Neuronal stem cell (in vitro differentiated cells): ENCODE measurements at regions not wholly inside any gene's neighbourhood (a gene's known extent, or its start where the extent isn't known, plus 50 kb on each side); places are given as distances from the start of the nearest gene placed in this dataset.
A peak's percentile ranks its signal among the peaks of the same experiment; 100 is the strongest.

Experiments
- DNase-seq: peaks from one replicate; pipeline ENCODE4 v3.0.0-alpha.2; 2013; ENCODE audit warnings: low spot score
- H2AFZ ChIP-seq: one replicate; pipeline ENCODE4 v1.6.1; 2013; ENCODE audit warnings: mild to moderate bottlenecking, low read length, inconsistent platforms
- H2AK5ac ChIP-seq: 2 replicates; pipeline ENCODE4 v1.6.1; 2013; ENCODE audit warnings: low read depth, mild to moderate bottlenecking, inconsistent platforms, low read length, moderate library complexity, mixed read lengths
- H2BK120ac ChIP-seq: 2 replicates; pipeline ENCODE4 v1.6.1; 2013; ENCODE audit warnings: low read depth, mild to moderate bottlenecking, inconsistent platforms, low read length, moderate library complexity, mixed read lengths
- H2BK12ac ChIP-seq: one replicate; pipeline ENCODE4 v1.6.1; 2013; ENCODE audit warnings: low read length, inconsistent platforms
- H2BK15ac ChIP-seq: 2 replicates; pipeline ENCODE4 v1.6.1; 2013; ENCODE audit warnings: mild to moderate bottlenecking, low read length, inconsistent platforms, mixed read lengths
- H2BK5ac ChIP-seq: one replicate; pipeline ENCODE4 v1.6.1; 2013; ENCODE audit warnings: inconsistent platforms, mild to moderate bottlenecking, low read length, moderate library complexity
- H3K14ac ChIP-seq: one replicate; pipeline ENCODE4 v1.6.1; 2013; ENCODE audit warnings: low read length, inconsistent platforms
- H3K18ac ChIP-seq: 2 replicates; pipeline ENCODE4 v1.6.1; 2013; ENCODE audit warnings: low read length, inconsistent platforms
- H3K23ac ChIP-seq: 2 replicates; pipeline ENCODE4 v1.6.1; 2013; ENCODE audit warnings: low read depth, mild to moderate bottlenecking, mixed read lengths, low read length, inconsistent platforms; ENCODE audit not compliant: poor library complexity
- H3K27ac ChIP-seq: replicated peaks from 3 replicates; pipeline ENCODE4 v1.5.1; 2013; ENCODE audit warnings: low read length, inconsistent platforms
- H3K27me3 ChIP-seq, 3 experiments: 2 replicates each; pipeline ENCODE4 v1.6.1; 2013; ENCODE audit warnings: low read length in 3 of 3, mild to moderate bottlenecking in 2 of 3, inconsistent platforms in 1 of 3, low read depth in 1 of 3, mixed read lengths in 1 of 3, moderate library complexity in 1 of 3; ENCODE audit not compliant: control insufficient read depth in 3 of 3, insufficient read depth in 3 of 3
- H3K36me3 ChIP-seq, 2 donors: replicated peaks in 1 of 2; 2 replicates each; pipeline ENCODE4 v1.6.1; 2013; ENCODE audit warnings: low read length in 2 of 2; ENCODE audit not compliant: control insufficient read depth in 2 of 2, insufficient read depth in 2 of 2
- H3K4ac ChIP-seq: 2 replicates; pipeline ENCODE4 v1.6.1; 2013; ENCODE audit warnings: inconsistent platforms, mild to moderate bottlenecking, low read length, moderate library complexity
- H3K4me1 ChIP-seq, 2 donors: 1 replicate in 1 of 2; 2 replicates in 1 of 2; pipeline ENCODE4 v1.6.1; 2013; ENCODE audit warnings: low read length in 2 of 2, low read depth in 1 of 2; ENCODE audit not compliant: control insufficient read depth in 2 of 2, insufficient read depth in 1 of 2
- H3K4me2 ChIP-seq: one replicate; pipeline ENCODE4 v1.6.1; 2013; ENCODE audit warnings: mild to moderate bottlenecking, low read length, inconsistent platforms; ENCODE audit not compliant: insufficient read depth, poor library complexity, severe bottlenecking
- H3K4me3 ChIP-seq, 2 donors: 2 replicates each; pipeline ENCODE4 v1.5.1; 2013; ENCODE audit warnings: low read length in 2 of 2, mild to moderate bottlenecking in 2 of 2, inconsistent platforms in 1 of 2, moderate library complexity in 1 of 2
- H3K79me1 ChIP-seq: one replicate; pipeline ENCODE4 v1.6.1; 2013; ENCODE audit warnings: low read depth, mild to moderate bottlenecking, inconsistent platforms, low read length, moderate library complexity
- H3K9ac ChIP-seq: one replicate; pipeline ENCODE4 v1.6.1; 2013; ENCODE audit warnings: mild to moderate bottlenecking, low read depth, low read length, inconsistent platforms; ENCODE audit not compliant: poor library complexity
- H3K9me3 ChIP-seq, 2 donors: replicated peaks in 1 of 2; 2 replicates each; pipeline versions ENCODE3 to v1.6.1; 2013; ENCODE audit warnings: low read length in 2 of 2, mild to moderate bottlenecking in 2 of 2, inconsistent platforms in 1 of 2, low read depth in 1 of 2, mixed read lengths in 1 of 2, moderate library complexity in 1 of 2; ENCODE audit not compliant: control insufficient read depth in 2 of 2, insufficient read depth in 1 of 2
- H4K8ac ChIP-seq: one replicate; pipeline ENCODE4 v1.6.1; 2013; ENCODE audit warnings: low read depth, mild to moderate bottlenecking, inconsistent platforms, low read length, moderate library complexity
- H4K91ac ChIP-seq: one replicate; pipeline ENCODE4 v1.6.1; 2013; ENCODE audit warnings: low read length, low read depth, mild to moderate bottlenecking, inconsistent platforms; ENCODE audit not compliant: poor library complexity
- WGBS, 2 donors: extraction: QIAGEN DNeasy Blood & Tissue Kit; methylation state at CpG; one replicate each; pipeline ENCODE4 v1.1.7; 2013; ENCODE audit warnings: missing lambda C conversion rate in 2 of 2, mixed read lengths in 1 of 2; ENCODE audit not compliant: insufficient read length in 2 of 2, insufficient replicate concordance in 1 of 2; ENCODE audit errors: extremely low coverage in 2 of 2; 5-methylcytosine and 5-hydroxymethylcytosine counted together

- no peak overlapping the region for H4K8ac ChIP-seq
- H3K9me3 ChIP-seq = peaks cover 0 to 3% of the 10 kb centered on the region in 2 donors
- no peaks in the 10 kb centered on the region for H3K79me1 ChIP-seq
- no peak overlapping the region for H3K9ac ChIP-seq
- WGBS, 2 donors = no CpG with 5 or more reads among the region's 10 CpGs
- no peaks in the 10 kb centered on the region for H3K27me3 ChIP-seq
- no peaks in the 10 kb centered on the region for H3K4me1 ChIP-seq
- H3K27ac ChIP-seq = no peak overlapping the region
- H2BK15ac ChIP-seq = peak overlapping the region; percentile 5
- H3K4me3 ChIP-seq = no peak overlapping the region
- H3K18ac ChIP-seq = peak overlapping the region; percentile 1
- H3K4me2 ChIP-seq = no peak overlapping the region
- no peak overlapping the region for H2AK5ac ChIP-seq
- no peak overlapping the region for H2BK120ac ChIP-seq
- H4K91ac ChIP-seq = no peak overlapping the region
- H3K36me3 ChIP-seq = no peaks in the 10 kb centered on the region
- no peak overlapping the region for H2AFZ ChIP-seq
- no peak overlapping the region for H3K14ac ChIP-seq
- no peak overlapping the region for H2BK5ac ChIP-seq
- DNase-seq = no peak
- H2BK12ac ChIP-seq = no peak overlapping the region
- H3K23ac ChIP-seq = no peak overlapping the region
- H3K4ac ChIP-seq = no peak overlapping the region
These were observed 406.4 kb downstream of the QKI start for GRCh38 chr6:163820745-163821458.

GRCh38 chr6:163820171-163820570 lies 405.7 kb downstream of the QKI start:
- H2AFZ ChIP-seq = no peak overlapping the region
- H2BK120ac ChIP-seq = no peak overlapping the region
- peaks cover 0 to 2% of the 10 kb centered on the region in 2 donors for H3K4me1 ChIP-seq
- no peaks in the 10 kb centered on the region for H3K79me1 ChIP-seq
- peak overlapping the region in 1 of 2 donors; percentile 1 for H3K4me3 ChIP-seq
- no peaks in the 10 kb centered on the region for H3K27me3 ChIP-seq
- peak overlapping the region; percentile 48 for H3K18ac ChIP-seq
- no peak overlapping the region for H3K27ac ChIP-seq
- H2BK15ac ChIP-seq = peak overlapping the region; percentile 52
- H3K9ac ChIP-seq = no peak overlapping the region
- no peak overlapping the region for H2BK12ac ChIP-seq
- no peak overlapping the region for H2BK5ac ChIP-seq
- H3K9me3 ChIP-seq = peaks cover 0 to 3% of the 10 kb centered on the region in 2 donors
- no CpG with 5 or more reads among the region's 17 CpGs for WGBS, 2 donors
- peak overlapping the region; percentile 74 for H4K91ac ChIP-seq
- H2AK5ac ChIP-seq = no peak overlapping the region
- H3K4ac ChIP-seq = no peak overlapping the region
- H4K8ac ChIP-seq = no peak overlapping the region
- no peak for DNase-seq
- no peak overlapping the region for H3K14ac ChIP-seq
- H3K23ac ChIP-seq = peak overlapping the region; percentile 26
- H3K4me2 ChIP-seq = no peak overlapping the region
- no peaks in the 10 kb centered on the region for H3K36me3 ChIP-seq

GRCh38 chr6:163818719-163819118 lies 404.2 kb downstream of the QKI start:
- no peak overlapping the region for H3K18ac ChIP-seq
- no peak overlapping the region for H2BK120ac ChIP-seq
- H4K91ac ChIP-seq = no peak overlapping the region
- no peak overlapping the region for H2AK5ac ChIP-seq
- H3K4me2 ChIP-seq = no peak overlapping the region
- no peak overlapping the region for H3K23ac ChIP-seq
- no peak overlapping the region for H3K14ac ChIP-seq
- no peak overlapping the region for H3K4me3 ChIP-seq
- H3K4ac ChIP-seq = no peak overlapping the region
- H3K27me3 ChIP-seq = no peaks in the 10 kb centered on the region
- no peak overlapping the region for H3K9ac ChIP-seq
- H3K9me3 ChIP-seq = peaks cover 0 to 3% of the 10 kb centered on the region in 2 donors
- H2BK5ac ChIP-seq = no peak overlapping the region
- no peaks in the 10 kb centered on the region for H3K79me1 ChIP-seq
- H2AFZ ChIP-seq = no peak overlapping the region
- H2BK15ac ChIP-seq = no peak overlapping the region
- no peak overlapping the region for H3K27ac ChIP-seq
- H3K36me3 ChIP-seq = no peaks in the 10 kb centered on the region
- no peak overlapping the region for H2BK12ac ChIP-seq
- no peak overlapping the region for H4K8ac ChIP-seq
- no peak for DNase-seq
- peaks cover 0 to 10% of the 10 kb centered on the region in 2 donors for H3K4me1 ChIP-seq

- H3K4me3 ChIP-seq = no peak overlapping the region
- H3K9me3 ChIP-seq = peaks cover 0 to 3% of the 10 kb centered on the region in 2 donors
- H3K4me2 ChIP-seq = no peak overlapping the region
- H4K8ac ChIP-seq = no peak overlapping the region
- H3K14ac ChIP-seq = no peak overlapping the region
- H2AK5ac ChIP-seq = no peak overlapping the region
- H3K9ac ChIP-seq = no peak overlapping the region
- no peak overlapping the region for H2BK15ac ChIP-seq
- no peaks in the 10 kb centered on the region for H3K79me1 ChIP-seq
- WGBS, 2 donors = no CpG with 5 or more reads among the region's 2 CpGs
- H3K4me1 ChIP-seq = peaks cover 0 to 10% of the 10 kb centered on the region in 2 donors
- H2BK5ac ChIP-seq = no peak overlapping the region
- no peak overlapping the region for H3K23ac ChIP-seq
- H3K36me3 ChIP-seq = no peaks in the 10 kb centered on the region
- H2BK120ac ChIP-seq = no peak overlapping the region
- H3K18ac ChIP-seq = no peak overlapping the region
- H2AFZ ChIP-seq = no peak overlapping the region
- no peak overlapping the region for H4K91ac ChIP-seq
- no peak overlapping the region for H3K4ac ChIP-seq
- H3K27ac ChIP-seq = no peak overlapping the region
- DNase-seq = no peak
- no peaks in the 10 kb centered on the region for H3K27me3 ChIP-seq
- no peak overlapping the region for H2BK12ac ChIP-seq
These were observed 401.9 kb downstream of the QKI start for GRCh38 chr6:163816441-163816840.
